DOHH2 (cell line): ENCODE measurements at regions not wholly inside any gene's neighbourhood (a gene's known extent, or its start where the extent isn't known, plus 50 kb on each side); places are given as distances from the start of the nearest gene placed in this dataset.

Experiments used
- H3F3A ChIP-seq: fragments of 200-600 bp; sonication (generic), shearing (Covaris generic); 2 replicates; pipeline ENCODE4 v1.6.0; 2016; ENCODE audit warnings: antibody characterized with exemption, mild to moderate bottlenecking; ENCODE audit not compliant: control insufficient read depth, insufficient read depth
- H3K27ac ChIP-seq: fragments of 200-600 bp; sonication (generic); 2 replicates; pipeline ENCODE4 v1.5.1; 2014; ENCODE audit warnings: low read depth, mild to moderate bottlenecking, low read length, moderate library complexity
- H3K27me3 ChIP-seq: fragments of 200-600 bp; sonication (generic); 2 replicates; pipeline ENCODE4 v1.6.1; 2014; ENCODE audit warnings: mild to moderate bottlenecking, low read length, mixed read lengths; ENCODE audit not compliant: control insufficient read depth
- H3K36me3 ChIP-seq: fragments of 200-600 bp; sonication (generic); 2 replicates; pipeline ENCODE4 v1.6.1; 2014; ENCODE audit warnings: mild to moderate bottlenecking, low read length, moderate library complexity, mixed read lengths; ENCODE audit not compliant: control insufficient read depth
- H3K4me1 ChIP-seq: fragments of 200-600 bp; sonication (generic); 2 replicates; pipeline ENCODE4 v1.6.1; 2014; ENCODE audit warnings: mild to moderate bottlenecking, low read length, mixed read lengths; ENCODE audit not compliant: control insufficient read depth
- H3K4me2 ChIP-seq: fragments of 200-600 bp; sonication (generic); 2 replicates; pipeline ENCODE4 v1.6.0; 2014; ENCODE audit warnings: mild to moderate bottlenecking, low read length, moderate library complexity
- H3K4me3 ChIP-seq: fragments of 200-600 bp; sonication (generic); 2 replicates; pipeline ENCODE4 v1.5.1; 2014; ENCODE audit warnings: mild to moderate bottlenecking, low read length, mixed read lengths
- H3K79me2 ChIP-seq: fragments of 200-600 bp; sonication (generic); 2 replicates; pipeline ENCODE4 v1.6.1; 2014; ENCODE audit warnings: mild to moderate bottlenecking, low read length, mixed read lengths; ENCODE audit not compliant: control insufficient read depth
- H3K9me2 ChIP-seq: fragments of 200-600 bp; sonication (generic); replicated peaks from 2 replicates; pipeline ENCODE4 v1.6.1; 2014; ENCODE audit warnings: mild to moderate bottlenecking, low read length, mixed read lengths; ENCODE audit not compliant: control insufficient read depth
- H3K9me3 ChIP-seq: fragments of 200-600 bp; sonication (generic); 2 replicates; pipeline ENCODE4 v1.6.1; 2014; ENCODE audit warnings: antibody characterized with exemption, low read length, mixed read lengths; ENCODE audit not compliant: control insufficient read depth, insufficient read depth
- H4K20me1 ChIP-seq: fragments of 200-600 bp; sonication (generic); 2 replicates; pipeline ENCODE4 v1.6.0; 2014; ENCODE audit warnings: low read depth, mild to moderate bottlenecking, antibody characterized with exemption, low read length, moderate library complexity; ENCODE audit not compliant: control insufficient read depth, insufficient read depth
- CTCF ChIP-seq: fragments of 200-600 bp; sonication (generic); IDR thresholded peaks from one replicate; pipeline ENCODE4 v1.5.1; 2014; ENCODE audit warnings: antibody characterized with exemption, mild to moderate bottlenecking, low read depth, low read length; ENCODE audit not compliant: poor library complexity, severe bottlenecking
- EZH2phosphoT487 ChIP-seq: fragments of 200-600 bp; sonication (generic); IDR thresholded peaks from 2 replicates; pipeline ENCODE4 v1.6.1; 2017; ENCODE audit warnings: borderline replicate concordance, mild to moderate bottlenecking, antibody characterized with exemption, low read length, moderate library complexity, mixed read lengths

- no peak for TF ChIP-seq EZH2phosphoT487
- no peak for TF ChIP-seq CTCF
- Histone ChIP-seq H3F3A (no peaks in the 10 kb centered on the region), H3K4me3 (no peak overlapping the region), H3K9me2 (no peaks in the 10 kb centered on the region), H3K27ac (no peak overlapping the region), H3K4me1 (no peaks in the 10 kb centered on the region), H4K20me1 (no peaks in the 10 kb centered on the region), H3K36me3 (no peaks in the 10 kb centered on the region), H3K27me3 (no peaks in the 10 kb centered on the region), H3K79me2 (no peaks in the 10 kb centered on the region), H3K9me3 (peaks cover 6% of the 10 kb centered on the region; the same call in 1 of the 2 replicates), H3K4me2 (no peak overlapping the region)
These were observed 196.4 kb downstream of the RPAP3 start for GRCh38 chr12:47509398-47509851.

- Histone ChIP-seq H3K27me3 (peaks cover 3% of the 10 kb centered on the region; the same call in 1 of the 2 replicates), H4K20me1 (no peaks in the 10 kb centered on the region), H3K79me2 (no peaks in the 10 kb centered on the region), H3K9me2 (no peaks in the 10 kb centered on the region), H3F3A (no peaks in the 10 kb centered on the region), H3K4me2 (no peak overlapping the region), H3K4me1 (no peaks in the 10 kb centered on the region), H3K4me3 (no peak overlapping the region), H3K36me3 (no peaks in the 10 kb centered on the region), H3K27ac (no peak overlapping the region), H3K9me3 (no peaks in the 10 kb centered on the region)
- TF ChIP-seq CTCF (no peak), EZH2phosphoT487 (no peak)
These were observed 198.6 kb downstream of the RPAP3 start for GRCh38 chr12:47507221-47507620.

GRCh38 chr12:47504775-47505446 is 200.9 kb downstream of the RPAP3 start:
- no peaks in the 10 kb centered on the region for H3K79me2 ChIP-seq
- H3K27me3 ChIP-seq: peaks cover 3% of the 10 kb centered on the region; the same call in 1 of the 2 replicates
- no peak overlapping the region for H3K4me3 ChIP-seq
- no peak overlapping the region for H3K4me2 ChIP-seq
- no peak overlapping the region for H3K27ac ChIP-seq
- no peaks in the 10 kb centered on the region for H3K9me2 ChIP-seq
- no peaks in the 10 kb centered on the region for H3K9me3 ChIP-seq
- no peaks in the 10 kb centered on the region for H3F3A ChIP-seq
- no peaks in the 10 kb centered on the region for H4K20me1 ChIP-seq
- H3K36me3 ChIP-seq: no peaks in the 10 kb centered on the region
- TF ChIP-seq EZH2phosphoT487: no peak
- TF ChIP-seq CTCF: no peak
- H3K4me1 ChIP-seq: no peaks in the 10 kb centered on the region
